ENCODE measurements at regions not wholly inside any gene's neighbourhood (a gene's known extent, or its start where the extent isn't known, plus 50 kb on each side); places are given as distances from the start of the nearest gene placed in this dataset.

GRCh38 chr9:99350461-99350860 lies 128.4 kb downstream of the SEC61B start:
- Histone ChIP-seq H3K9me3 (ENCODE audit: control insufficient read depth, insufficient read depth, low read length) (no peaks in the 10 kb centered on the region), H3K79me2 (ENCODE audit: control insufficient read depth, low read length) (no peaks in the 10 kb centered on the region), H3K4me2 (ENCODE audit: low read length) (no peak overlapping the region), H3F3A (ENCODE audit: control insufficient read depth, insufficient read depth) (no peaks in the 10 kb centered on the region), H3K4me3 (ENCODE audit: low read length) (no peak overlapping the region), H3K27ac (ENCODE audit: low read depth, low read length) (no peak overlapping the region), H3K36me3 (ENCODE audit: control insufficient read depth, low read length) (no peaks in the 10 kb centered on the region), H4K20me1 (ENCODE audit: control insufficient read depth, insufficient read depth, low read depth, low read length) (no peaks in the 10 kb centered on the region), H3K4me1 (ENCODE audit: control insufficient read depth, low read length) (no peaks in the 10 kb centered on the region), H3K27me3 (ENCODE audit: control insufficient read depth, low read length) (peaks cover 10% of the 10 kb centered on the region), H3K9me2 (replicated peaks; ENCODE audit: control insufficient read depth, low read length) (no peaks in the 10 kb centered on the region)
- TF ChIP-seq EZH2phosphoT487 (IDR thresholded peaks at IDR 0.05; ENCODE audit: borderline replicate concordance, low read length) (no peak), CTCF (IDR thresholded peaks at IDR 0.05; ENCODE audit: low read depth, low read length, poor library complexity, severe bottlenecking) (no peak)

GRCh38 chr9:99351647-99352046 lies 129.6 kb downstream of the SEC61B start:
- no peaks in the 10 kb centered on the region for H3F3A ChIP-seq (ENCODE audit: control insufficient read depth, insufficient read depth)

GRCh38 chr9:99352826-99353225 lies 130.7 kb downstream of the SEC61B start:
- Histone ChIP-seq H3K27ac (ENCODE audit: low read depth, low read length) (no peak overlapping the region), H3F3A (ENCODE audit: control insufficient read depth, insufficient read depth) (no peaks in the 10 kb centered on the region), H3K27me3 (ENCODE audit: control insufficient read depth, low read length) (peaks cover 6% of the 10 kb centered on the region), H3K36me3 (ENCODE audit: control insufficient read depth, low read length) (no peaks in the 10 kb centered on the region), H3K4me3 (ENCODE audit: low read length) (no peak overlapping the region), H3K4me1 (ENCODE audit: control insufficient read depth, low read length) (no peaks in the 10 kb centered on the region), H3K4me2 (ENCODE audit: low read length) (no peak overlapping the region), H3K9me3 (ENCODE audit: control insufficient read depth, insufficient read depth, low read length) (no peaks in the 10 kb centered on the region), H3K9me2 (replicated peaks; ENCODE audit: control insufficient read depth, low read length) (no peaks in the 10 kb centered on the region), H4K20me1 (ENCODE audit: control insufficient read depth, insufficient read depth, low read depth, low read length) (no peaks in the 10 kb centered on the region), H3K79me2 (ENCODE audit: control insufficient read depth, low read length) (no peaks in the 10 kb centered on the region)
- TF ChIP-seq CTCF (IDR thresholded peaks at IDR 0.05; ENCODE audit: low read depth, low read length, poor library complexity, severe bottlenecking), result no peak
- no peak for TF ChIP-seq EZH2phosphoT487 (IDR thresholded peaks at IDR 0.05; ENCODE audit: borderline replicate concordance, low read length)

More at GRCh38 chr9:99351647-99352046, 129.6 kb downstream of the SEC61B start:
- H3K4me1 ChIP-seq (ENCODE audit: control insufficient read depth, low read length), result no peaks in the 10 kb centered on the region
- no peaks in the 10 kb centered on the region for H3K9me2 ChIP-seq (replicated peaks; ENCODE audit: control insufficient read depth, low read length)
- no peak overlapping the region for H3K4me3 ChIP-seq (ENCODE audit: low read length)
- H3K4me2 ChIP-seq (ENCODE audit: low read length), result no peak overlapping the region
- no peaks in the 10 kb centered on the region for H3K9me3 ChIP-seq (ENCODE audit: control insufficient read depth, insufficient read depth, low read length)
- H3K27me3 ChIP-seq (ENCODE audit: control insufficient read depth, low read length), result peaks cover 6% of the 10 kb centered on the region
- H3K36me3 ChIP-seq (ENCODE audit: control insufficient read depth, low read length), result no peaks in the 10 kb centered on the region
- H3K79me2 ChIP-seq (ENCODE audit: control insufficient read depth, low read length), result no peaks in the 10 kb centered on the region
- no peak overlapping the region for H3K27ac ChIP-seq (ENCODE audit: low read depth, low read length)
- no peaks in the 10 kb centered on the region for H4K20me1 ChIP-seq (ENCODE audit: control insufficient read depth, insufficient read depth, low read depth, low read length)
- TF ChIP-seq CTCF (IDR thresholded peaks at IDR 0.05; ENCODE audit: low read depth, low read length, poor library complexity, severe bottlenecking) (no peak), EZH2phosphoT487 (IDR thresholded peaks at IDR 0.05; ENCODE audit: borderline replicate concordance, low read length) (no peak)

- Histone ChIP-seq H3K4me3 (ENCODE audit: low read length) (no peak overlapping the region), H3K27ac (ENCODE audit: low read depth, low read length) (no peak overlapping the region), H3K4me2 (ENCODE audit: low read length) (no peak overlapping the region)
Measured at GRCh38 chr9:99353408-99353807, 131.3 kb downstream of the SEC61B start.

More at GRCh38 chr9:99353408-99353807, 131.3 kb downstream of the SEC61B start:
- Histone ChIP-seq H3K27me3 (ENCODE audit: control insufficient read depth, low read length) (peaks cover 6% of the 10 kb centered on the region), H3K4me1 (ENCODE audit: control insufficient read depth, low read length) (no peaks in the 10 kb centered on the region), H3K9me3 (ENCODE audit: control insufficient read depth, insufficient read depth, low read length) (no peaks in the 10 kb centered on the region), H3K79me2 (ENCODE audit: control insufficient read depth, low read length) (no peaks in the 10 kb centered on the region), H4K20me1 (ENCODE audit: control insufficient read depth, insufficient read depth, low read depth, low read length) (no peaks in the 10 kb centered on the region), H3F3A (ENCODE audit: control insufficient read depth, insufficient read depth) (no peaks in the 10 kb centered on the region), H3K9me2 (replicated peaks; ENCODE audit: control insufficient read depth, low read length) (no peaks in the 10 kb centered on the region), H3K36me3 (ENCODE audit: control insufficient read depth, low read length) (no peaks in the 10 kb centered on the region)
- TF ChIP-seq EZH2phosphoT487 (IDR thresholded peaks at IDR 0.05; ENCODE audit: borderline replicate concordance, low read length) (no peak), CTCF (IDR thresholded peaks at IDR 0.05; ENCODE audit: low read depth, low read length, poor library complexity, severe bottlenecking) (no peak)

Data from DOHH2 (cell line).